ENCODE measurements at regions not wholly inside any gene's neighbourhood (a gene's known extent, or its start where the extent isn't known, plus 50 kb on each side); places are given as distances from the start of the nearest gene placed in this dataset.

DNA sequence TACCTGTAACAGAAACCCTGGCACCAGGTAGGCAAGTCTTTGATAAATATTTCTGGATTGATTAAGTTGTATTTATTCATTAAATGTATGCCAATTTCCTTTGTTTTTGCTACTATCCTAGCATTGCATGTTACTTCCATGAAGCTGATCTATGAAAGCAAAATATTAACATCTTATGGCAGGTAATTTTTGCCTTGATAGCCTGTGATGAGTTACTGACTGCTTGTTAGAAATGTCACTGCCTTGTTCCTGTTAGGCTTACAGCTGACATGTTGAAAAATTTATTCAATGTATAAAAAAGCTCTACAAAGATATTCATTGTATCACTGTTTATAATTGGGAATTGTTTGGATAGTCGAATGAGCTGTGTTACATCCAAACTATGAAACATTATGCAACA, 830.1 kb downstream of the TUSC7 start:
- H3K27ac Mint-ChIP-seq, result no peak overlapping the region

GRCh38 chr3:117540597-117540996, 831.0 kb downstream of the TUSC7 start:
- Mint-ChIP-seq H3K4me3 (no peak overlapping the region), H3K27ac (no peak overlapping the region), H3K36me3 (no peaks in the 10 kb centered on the region), H3K9me3 (peaks cover 2 to 4% (median 3%) of the 10 kb centered on the region in 3 donors), H3K4me1 (no peaks in the 10 kb centered on the region), H3K27me3 (peaks cover 2% of the 10 kb centered on the region)

More for the DNA sequence above, 830.1 kb downstream of the TUSC7 start:
- H3K4me3 Mint-ChIP-seq, result no peak overlapping the region
- H3K27me3 Mint-ChIP-seq, result peaks cover 2% of the 10 kb centered on the region
- no peaks in the 10 kb centered on the region for H3K36me3 Mint-ChIP-seq
- H3K9me3 Mint-ChIP-seq, result peaks cover 2 to 4% (median 3%) of the 10 kb centered on the region in 3 donors
- no peaks in the 10 kb centered on the region for H3K4me1 Mint-ChIP-seq

DNA sequence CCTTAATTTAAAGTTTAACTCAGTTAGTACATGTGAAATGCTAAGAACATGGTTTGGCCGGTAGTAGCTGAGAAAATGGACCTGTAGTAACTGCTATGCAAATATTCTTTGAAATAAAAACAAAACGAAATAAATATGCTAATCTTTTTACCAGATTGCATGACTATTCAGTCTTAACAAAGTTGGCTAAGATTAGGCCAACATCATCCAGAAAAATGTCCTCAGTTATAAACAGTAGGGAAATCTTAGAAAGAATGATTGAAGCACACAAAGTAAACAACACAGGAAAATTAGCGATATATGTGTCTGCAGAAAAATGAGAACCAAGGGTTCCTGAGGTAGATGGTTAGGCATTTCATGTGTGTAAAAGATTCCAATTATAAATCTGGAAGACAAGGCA, 832.1 kb downstream of the TUSC7 start:
- no peaks in the 10 kb centered on the region for H3K27me3 Mint-ChIP-seq
- no peaks in the 10 kb centered on the region for H3K4me1 Mint-ChIP-seq
- no peak overlapping the region for H3K27ac Mint-ChIP-seq
- H3K9me3 Mint-ChIP-seq, result peaks cover 0 to 2% (median 2%) of the 10 kb centered on the region in 3 donors
- H3K36me3 Mint-ChIP-seq, result no peaks in the 10 kb centered on the region
- H3K4me3 Mint-ChIP-seq, result no peak overlapping the region

DNA sequence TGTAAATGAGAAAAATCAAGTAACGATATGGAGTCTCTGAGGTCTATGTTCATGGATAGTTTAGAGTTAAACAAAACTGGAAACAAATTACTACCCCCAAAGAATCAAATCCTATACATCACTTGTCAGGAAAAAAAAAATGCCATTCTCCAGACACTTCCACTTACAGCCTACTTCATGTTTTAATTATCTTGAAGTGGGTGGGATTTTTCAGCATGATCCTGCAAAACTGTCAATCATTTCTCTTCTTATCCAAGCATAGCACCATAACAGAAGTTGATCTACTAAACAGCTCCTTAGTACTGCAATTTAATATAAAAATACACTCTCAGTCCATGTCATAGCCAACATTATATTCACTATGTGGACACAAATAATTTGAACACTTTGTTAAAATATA, 833.9 kb downstream of the TUSC7 start:
- H3K4me3 Mint-ChIP-seq, result no peak overlapping the region
- no peaks in the 10 kb centered on the region for H3K36me3 Mint-ChIP-seq
- no peaks in the 10 kb centered on the region for H3K4me1 Mint-ChIP-seq
- no peaks in the 10 kb centered on the region for H3K27me3 Mint-ChIP-seq
- H3K27ac Mint-ChIP-seq, result no peak overlapping the region
- peaks cover 0 to 2% (median 0%) of the 10 kb centered on the region in 3 donors for H3K9me3 Mint-ChIP-seq

- H3K4me1 Mint-ChIP-seq, result no peaks in the 10 kb centered on the region
- H3K9me3 Mint-ChIP-seq, result peaks cover 0 to 2% (median 0%) of the 10 kb centered on the region in 3 donors
- H3K4me3 Mint-ChIP-seq, result no peak overlapping the region
- no peaks in the 10 kb centered on the region for H3K36me3 Mint-ChIP-seq
- no peaks in the 10 kb centered on the region for H3K27me3 Mint-ChIP-seq
- no peak overlapping the region for H3K27ac Mint-ChIP-seq
Observed at GRCh38 chr3:117545484-117545883, 835.9 kb downstream of the TUSC7 start.

DNA sequence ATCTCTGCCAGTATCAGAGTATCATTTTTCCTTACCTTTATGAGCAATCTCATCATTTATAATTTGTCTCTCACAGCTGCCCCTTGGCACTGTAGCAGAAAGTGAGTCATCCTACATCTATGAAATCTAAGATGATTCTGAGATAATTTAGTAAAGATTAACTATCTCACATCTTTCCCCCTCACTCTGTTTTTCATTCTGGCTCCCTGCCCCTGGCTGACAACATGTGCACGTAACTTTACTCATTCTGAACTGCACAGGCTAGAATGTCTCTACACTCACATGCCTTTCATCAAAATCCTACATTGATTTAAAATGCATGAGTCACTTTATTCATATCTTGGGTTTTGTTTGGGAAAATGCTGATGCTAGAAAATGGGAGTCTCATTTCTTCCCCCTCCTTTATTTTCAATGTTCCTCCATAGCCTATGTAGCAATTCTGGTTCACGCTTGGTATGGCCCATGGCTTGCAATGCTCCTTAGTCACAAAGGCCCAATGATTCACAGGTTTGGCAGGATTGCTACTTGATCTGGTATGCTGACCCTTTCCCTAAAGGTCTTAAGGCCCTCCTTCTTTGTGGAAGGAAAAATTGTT, 838.5 kb downstream of the TUSC7 start:
- Mint-ChIP-seq H3K4me3 (no peak overlapping the region), H3K4me1 (peaks cover 0 to 1% (median 0%) of the 10 kb centered on the region in 3 donors), H3K27me3 (no peaks in the 10 kb centered on the region), H3K9me3 (peaks cover 0 to 2% (median 0%) of the 10 kb centered on the region in 3 donors), H3K27ac (no peak overlapping the region), H3K36me3 (no peaks in the 10 kb centered on the region)

DNA sequence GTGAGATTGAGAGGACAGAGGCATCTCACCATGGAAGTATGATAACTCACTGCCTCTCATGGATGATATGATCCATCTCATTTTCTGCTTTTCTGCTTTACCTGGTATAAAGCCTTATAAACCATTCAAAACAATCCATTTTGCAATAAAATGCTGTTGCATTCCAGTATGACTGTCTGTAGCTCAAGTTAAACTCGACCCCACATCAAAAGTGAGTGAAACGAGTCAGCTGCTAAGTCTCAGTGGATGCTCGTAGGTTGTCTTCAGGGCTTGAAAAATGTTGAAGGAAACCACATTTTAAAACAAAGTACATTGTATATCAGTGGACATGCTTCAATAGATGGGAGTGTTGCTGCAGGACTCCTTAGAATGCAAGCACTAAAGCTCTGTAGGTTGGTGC, 839.0 kb downstream of the TUSC7 start:
- Mint-ChIP-seq H3K4me1 (peaks cover 0 to 1% (median 0%) of the 10 kb centered on the region in 3 donors), H3K9me3 (peaks cover 0 to 2% (median 0%) of the 10 kb centered on the region in 3 donors), H3K27me3 (no peaks in the 10 kb centered on the region), H3K4me3 (no peak overlapping the region), H3K36me3 (no peaks in the 10 kb centered on the region), H3K27ac (no peak overlapping the region)

DNA sequence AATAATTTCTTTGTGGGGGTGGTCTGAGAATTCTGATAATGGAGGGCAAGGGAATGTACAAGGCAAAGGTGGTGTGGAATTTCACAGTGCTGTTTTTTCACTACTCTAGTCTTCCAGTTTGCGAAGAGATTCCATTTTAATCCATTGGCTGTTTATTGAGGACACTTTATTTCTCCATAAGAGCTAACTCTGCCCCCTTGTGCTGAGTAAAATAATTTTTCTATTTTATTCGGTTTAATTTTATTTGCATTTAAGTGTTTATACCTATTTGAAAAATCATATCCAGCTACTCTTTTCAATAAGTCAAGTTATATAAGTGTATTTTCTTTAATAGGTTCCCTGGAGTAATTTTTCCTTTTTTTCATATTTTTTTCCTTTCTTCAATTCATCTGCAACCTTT, 840.1 kb downstream of the TUSC7 start:
- H3K27ac Mint-ChIP-seq, result no peak overlapping the region
- no peak overlapping the region for H3K4me3 Mint-ChIP-seq
- no peaks in the 10 kb centered on the region for H3K27me3 Mint-ChIP-seq
- H3K4me1 Mint-ChIP-seq, result peaks cover 0 to 1% (median 0%) of the 10 kb centered on the region in 3 donors
- peaks cover 0 to 1% (median 0%) of the 10 kb centered on the region in 3 donors for H3K9me3 Mint-ChIP-seq
- no peaks in the 10 kb centered on the region for H3K36me3 Mint-ChIP-seq

DNA sequence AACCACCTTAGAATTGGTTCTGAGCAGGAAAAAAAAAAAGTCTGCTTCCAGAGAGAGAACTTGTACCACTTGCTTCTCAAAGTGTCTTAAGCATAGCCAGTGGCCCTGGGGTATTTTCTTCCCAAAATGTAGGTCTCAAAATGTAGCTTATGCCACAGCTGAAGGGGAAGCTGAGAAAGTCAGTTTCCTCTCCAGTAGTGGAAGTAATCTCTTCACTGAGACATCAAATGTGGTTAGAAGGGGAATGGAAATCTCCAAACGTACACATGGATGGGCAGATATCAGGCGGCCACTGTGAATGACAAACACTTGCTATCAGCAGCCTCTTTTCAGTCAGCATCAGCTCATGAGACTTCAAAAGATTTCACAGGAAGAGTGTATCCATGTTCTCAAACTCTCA, 841.2 kb downstream of the TUSC7 start:
- peaks cover 0 to 1% (median 0%) of the 10 kb centered on the region in 3 donors for H3K9me3 Mint-ChIP-seq

DNA sequence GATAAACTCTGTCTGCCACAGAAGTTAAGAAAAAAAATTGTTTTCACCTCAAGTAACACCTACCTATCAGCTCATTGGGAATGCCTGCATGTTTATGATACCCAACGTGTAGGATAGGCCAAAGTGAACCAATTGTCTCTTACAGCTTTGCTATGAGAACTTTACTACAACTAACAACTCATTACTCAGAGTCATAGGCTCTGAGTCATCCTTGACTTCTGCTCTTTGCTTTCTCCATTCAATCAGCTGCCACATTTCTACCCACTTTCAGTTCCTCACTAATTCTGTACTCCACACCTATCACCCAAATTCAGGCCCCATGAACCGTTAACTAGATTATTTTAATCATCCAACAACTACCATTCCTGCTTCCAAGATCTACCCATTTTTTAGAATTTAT, 843.9 kb downstream of the TUSC7 start:
- no peak overlapping the region for H3K27ac Mint-ChIP-seq
- H3K27me3 Mint-ChIP-seq, result no peaks in the 10 kb centered on the region
- H3K4me1 Mint-ChIP-seq, result peaks cover 0 to 1% (median 0%) of the 10 kb centered on the region in 3 donors
- H3K36me3 Mint-ChIP-seq, result no peaks in the 10 kb centered on the region
- H3K9me3 Mint-ChIP-seq, result peaks cover 0 to 3% (median 3%) of the 10 kb centered on the region in 3 donors
- no peak overlapping the region for H3K4me3 Mint-ChIP-seq

More for the DNA sequence above, 841.2 kb downstream of the TUSC7 start:
- no peaks in the 10 kb centered on the region for H3K36me3 Mint-ChIP-seq
- H3K4me3 Mint-ChIP-seq, result no peak overlapping the region
- H3K4me1 Mint-ChIP-seq, result peaks cover 0 to 1% (median 0%) of the 10 kb centered on the region in 3 donors
- H3K27ac Mint-ChIP-seq, result no peak overlapping the region
- H3K27me3 Mint-ChIP-seq, result no peaks in the 10 kb centered on the region

DNA sequence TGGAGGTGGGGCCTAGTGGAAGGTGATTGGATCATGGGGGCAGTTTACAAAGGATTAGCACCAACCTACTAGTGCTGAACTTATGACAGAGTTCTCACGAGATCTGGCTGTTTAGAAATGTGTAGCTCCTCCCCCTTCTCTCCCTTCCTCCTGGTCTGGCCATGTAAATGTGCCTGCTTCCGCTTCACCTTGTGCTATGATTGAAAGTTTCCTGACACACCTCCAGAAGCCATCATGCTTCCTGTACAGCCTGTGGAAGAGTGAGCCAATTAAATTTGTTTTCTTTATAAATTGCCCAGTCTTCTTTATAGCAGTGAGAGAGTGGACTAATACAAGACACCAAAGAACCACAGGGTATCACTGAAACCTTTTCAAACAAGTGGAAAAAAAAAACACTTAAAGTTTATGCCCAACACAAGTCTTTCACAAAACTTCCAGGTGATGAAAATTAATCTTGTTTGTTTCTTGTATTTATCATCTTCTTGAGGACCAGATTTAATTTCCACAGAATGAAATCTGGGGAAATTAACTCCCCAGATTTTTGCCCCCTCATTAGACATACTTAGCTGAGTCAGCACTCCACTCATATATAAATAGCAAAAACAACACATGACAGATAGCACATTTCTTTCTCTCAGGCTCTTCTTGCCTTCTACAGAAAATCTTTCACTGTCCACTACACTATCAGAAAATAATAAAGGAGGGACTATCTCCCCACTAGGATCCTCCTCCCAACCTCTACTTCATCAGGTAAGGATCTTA, 847.2 kb downstream of the TUSC7 start:
- Mint-ChIP-seq H3K36me3 (no peaks in the 10 kb centered on the region), H3K27ac (no peak overlapping the region), H3K9me3 (peaks cover 0 to 7% (median 3%) of the 10 kb centered on the region in 3 donors), H3K4me3 (no peak overlapping the region), H3K4me1 (no peaks in the 10 kb centered on the region), H3K27me3 (peaks cover 1% of the 10 kb centered on the region)

GRCh38 chr3:117557464-117558090, 848.0 kb downstream of the TUSC7 start:
- Mint-ChIP-seq H3K27ac (no peak overlapping the region), H3K36me3 (no peaks in the 10 kb centered on the region), H3K27me3 (peaks cover 1% of the 10 kb centered on the region), H3K4me3 (no peak overlapping the region), H3K4me1 (no peaks in the 10 kb centered on the region), H3K9me3 (peaks cover 0 to 7% (median 3%) of the 10 kb centered on the region in 3 donors)

DNA sequence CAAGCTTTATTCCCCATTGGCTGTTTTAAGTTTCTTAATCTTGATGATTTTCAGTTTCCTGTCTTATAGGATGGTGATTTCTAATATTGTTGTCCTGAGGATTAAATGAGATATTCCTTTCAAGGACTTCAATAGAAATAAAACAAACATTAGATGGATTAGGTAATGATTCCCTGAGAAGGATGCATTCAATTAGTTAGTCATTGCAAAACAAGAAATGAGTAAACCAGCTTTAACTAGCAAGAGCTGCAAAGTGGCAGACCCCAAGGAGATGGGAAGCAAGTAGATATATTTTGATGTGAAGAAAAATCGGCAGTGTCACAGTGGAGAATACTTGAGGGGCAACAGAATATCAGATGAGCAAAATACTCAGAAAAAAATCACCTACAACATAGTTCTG, 849.1 kb downstream of the TUSC7 start:
- no peaks in the 10 kb centered on the region for H3K36me3 Mint-ChIP-seq
- no peak overlapping the region for H3K4me3 Mint-ChIP-seq
- H3K27ac Mint-ChIP-seq, result no peak overlapping the region
- no peaks in the 10 kb centered on the region for H3K4me1 Mint-ChIP-seq
- peaks cover 3% of the 10 kb centered on the region for H3K27me3 Mint-ChIP-seq
- peaks cover 0 to 7% (median 3%) of the 10 kb centered on the region in 3 donors for H3K9me3 Mint-ChIP-seq

DNA sequence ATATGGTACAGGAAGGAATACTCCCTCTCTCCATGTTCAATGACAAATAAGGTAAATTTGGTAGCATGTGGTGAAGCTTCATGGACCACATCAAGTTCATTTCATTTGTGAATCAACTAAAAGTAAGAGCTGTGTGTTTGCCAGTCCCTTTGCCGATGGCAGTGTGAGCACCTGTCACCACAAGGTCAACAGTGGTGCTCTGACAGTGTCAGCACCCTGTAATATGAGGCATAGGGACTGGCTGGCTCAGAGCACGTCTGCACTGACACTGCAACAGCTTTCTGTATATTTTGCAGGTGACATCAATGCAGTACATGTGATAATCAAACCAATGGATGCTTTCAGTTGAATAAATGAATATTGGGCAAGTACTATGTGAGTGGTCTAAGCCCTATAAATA, 852.4 kb downstream of the TUSC7 start:
- H3K27me3 Mint-ChIP-seq, result peaks cover 6% of the 10 kb centered on the region
- H3K36me3 Mint-ChIP-seq, result no peaks in the 10 kb centered on the region
- H3K4me3 Mint-ChIP-seq, result no peak overlapping the region
- peak overlapping the region in 1 of 3 donors; percentile 45 for H3K27ac Mint-ChIP-seq
- peaks cover 0 to 3% (median 1%) of the 10 kb centered on the region in 3 donors for H3K9me3 Mint-ChIP-seq
- H3K4me1 Mint-ChIP-seq, result no peaks in the 10 kb centered on the region

- H3K27ac Mint-ChIP-seq, result no peak overlapping the region
Observed at GRCh38 chr3:117563063-117563462, 853.5 kb downstream of the TUSC7 start.

More at GRCh38 chr3:117563063-117563462, 853.5 kb downstream of the TUSC7 start:
- H3K36me3 Mint-ChIP-seq, result no peaks in the 10 kb centered on the region
- peaks cover 6% of the 10 kb centered on the region for H3K27me3 Mint-ChIP-seq
- peaks cover 0 to 3% (median 1%) of the 10 kb centered on the region in 3 donors for H3K9me3 Mint-ChIP-seq
- H3K4me1 Mint-ChIP-seq, result no peaks in the 10 kb centered on the region
- no peak overlapping the region for H3K4me3 Mint-ChIP-seq

Data from IgD-negative memory B cell (primary cell).